Heart right ventricle (tissue), 16 donors: ENCODE measurements at regions not wholly inside any gene's neighbourhood (a gene's known extent, or its start where the extent isn't known, plus 50 kb on each side); places are given as distances from the start of the nearest gene placed in this dataset.

Experiments used
- ATAC-seq, 8 donors: fragments of 200-7000 bp; cut with Tn5 transposase; one replicate each; pipeline ENCODE4 v1.9.1; 2020; ENCODE audit warnings: mild to moderate bottlenecking in 8 of 8, moderate library complexity in 8 of 8, moderate number of reproducible peaks in 1 of 8
- DNase-seq, 2 donors: peaks; one replicate each; pipeline ENCODE4 v3.0.0-alpha.2; 2020
- H3K27ac ChIP-seq, 10 donors: fragments of 200-600 bp; sonication (generic) in 2 of 10; one replicate each; pipeline versions ENCODE4 v1.5.0 to v1.8.0; 2020 to 2022; ENCODE audit warnings: mild to moderate bottlenecking in 3 of 10
- H3K27me3 ChIP-seq, 7 donors: fragments of 200-600 bp; one replicate each; pipeline ENCODE4 v1.8.0; 2021 to 2022; ENCODE audit warnings: mild to moderate bottlenecking in 2 of 7
- H3K36me3 ChIP-seq, 9 donors: fragments of 200-600 bp; sonication (generic) in 1 of 9; one replicate each; pipeline versions ENCODE4 v1.5.0 to v1.8.0; 2020 to 2022; ENCODE audit warnings: mild to moderate bottlenecking in 2 of 9
- H3K4me1 ChIP-seq, 9 donors: fragments of 200-600 bp; sonication (generic) in 1 of 9; one replicate each; pipeline versions ENCODE4 v1.5.0 to v1.8.0; 2020 to 2022; ENCODE audit warnings: mild to moderate bottlenecking in 4 of 9
- H3K4me3 ChIP-seq, 10 donors: fragments of 200-600 bp; sonication (generic) in 2 of 10; one replicate each; pipeline versions ENCODE4 v1.5.0 to v1.8.0; 2020 to 2022; ENCODE audit warnings: mild to moderate bottlenecking in 7 of 10, moderate library complexity in 2 of 10
- H3K9me3 ChIP-seq, 11 donors: fragments of 200-600 bp in 10 of 11; sonication (generic) in 2 of 11; one replicate each; pipeline versions ENCODE4 v1.5.0 to v1.8.0; 2013 to 2022; ENCODE audit warnings: mild to moderate bottlenecking in 2 of 11, control low read depth in 1 of 11, moderate library complexity in 1 of 11
- CTCF ChIP-seq, 9 donors: fragments of 200-600 bp; sonication (generic) in 2 of 9; IDR thresholded peaks; one replicate each; pipeline versions ENCODE4 v1.5.0 to v1.8.0; 2021 to 2022; ENCODE audit warnings: antibody characterized with exemption in 9 of 9, mild to moderate bottlenecking in 5 of 9, moderate library complexity in 1 of 9
- WGBS, 2 donors: extraction: QIAGEN DNeasy Blood & Tissue Kit; methylation state at CpG; one replicate each; pipeline ENCODE4 v1.1.7; 2013; ENCODE audit warnings: inconsistent platforms in 1 of 2; 5-methylcytosine and 5-hydroxymethylcytosine counted together
- intact Hi-C, 10 donors: fragments of 100-400 bp; cut with DNase I; formaldehyde crosslinking; loops; one replicate each; pipeline versions ENCODE4 v1.11.1 to v1.14.2; 2022
- donor health status: Arrhythmogenic right ventricular cardiomyopathy.
- donor health status: ischemic (EF 13 %, LVEDD 7.1; RV severe dilation, severe dysfunction).
- donor health status: healthy with polysubstance abuse.
- donor health status: DM: no; HTN: yes; CAD: no.
- donor health status: DM: no; HTN: no; CAD: no.
- donor health status: ischemic (EF 25% LVEDD 6.9; RV normal size, moderate dysfunction).
- donor health status: ischemic (EF 25% LVEDD 5.7; RV mildly dilated, moderate dysfunction).
- donor health status: healthy.
- donor health status: DM: yes; HTN: yes; CAD: no.
- donor health status: Ischemic cardiomyopathy.
- donor health status: ischemic (EF 35%, LVEDD 5.7; RV mildly dilated, moderate dysfunction).
- donor health status: nonischemic (EF 11% LVEDD 7.7; RV severe dilation, severe dysfunction).
- donor health status: DM: yes; HTN: yes; CAD: no.
- donor health status: PGD.
- donor health status: ischemic (EF 29% LVEDD 5.4; RV normal size, mild dysfunction).
- donor health status: nonischemic (EF 23%, LVEDD 6.1; RV moderate dilation, normal function).

GRCh38 chr13:72403396-72404010, 323.9 kb downstream of the MZT1 start:
- Histone ChIP-seq H3K4me3 (no peak overlapping the region), H3K27ac (no peak overlapping the region), H3K36me3 (no peaks in the 10 kb centered on the region), H3K27me3 (no peaks in the 10 kb centered on the region), H3K9me3 (no peaks in the 10 kb centered on the region), H3K4me1 (no peaks in the 10 kb centered on the region)
- WGBS, 2 donors: 87 to 91% methylated on average over 3 of the region's 3 CpGs
- ATAC-seq (no peak), DNase-seq (no peak)
- intact Hi-C loops: no loop called here
- TF ChIP-seq CTCF (IDR thresholded peaks at IDR 0.05): no peak

GRCh38 chr13:72400856-72401255, 326.6 kb downstream of the MZT1 start:
- no peaks in the 10 kb centered on the region for H3K36me3 ChIP-seq
- no peaks in the 10 kb centered on the region for H3K4me1 ChIP-seq
- DNase-seq: no peak
- H3K9me3 ChIP-seq: no peaks in the 10 kb centered on the region
- WGBS, 2 donors: 92% methylated on average over 3 of the region's 3 CpGs
- H3K27ac ChIP-seq: no peak overlapping the region
- no peaks in the 10 kb centered on the region for H3K27me3 ChIP-seq
- intact Hi-C loops: no loop called here
- no peak overlapping the region for H3K4me3 ChIP-seq
- no peak for TF ChIP-seq CTCF (IDR thresholded peaks at IDR 0.05)
- ATAC-seq: no peak

- no peak for TF ChIP-seq CTCF (IDR thresholded peaks at IDR 0.05)
- no peak overlapping the region for H3K4me3 ChIP-seq
These were observed 328.1 kb downstream of the MZT1 start for GRCh38 chr13:72399351-72399750.

GRCh38 chr13:72397265-72397664, 330.2 kb downstream of the MZT1 start:
- H3K9me3 ChIP-seq: no peaks in the 10 kb centered on the region
- H3K4me3 ChIP-seq: no peak overlapping the region
- no peak for TF ChIP-seq CTCF (IDR thresholded peaks at IDR 0.05)
- H3K36me3 ChIP-seq: no peaks in the 10 kb centered on the region
- intact Hi-C loops: no loop called here
- 49 to 71% methylated on average over 1 of the region's 1 CpG for WGBS, 2 donors
- ATAC-seq: no peak
- no peak overlapping the region for H3K27ac ChIP-seq
- no peak for DNase-seq
- no peaks in the 10 kb centered on the region for H3K27me3 ChIP-seq
- H3K4me1 ChIP-seq: no peaks in the 10 kb centered on the region

More at GRCh38 chr13:72399351-72399750, 328.1 kb downstream of the MZT1 start:
- 95 to 98% methylated on average over 4 of the region's 4 CpGs for WGBS, 2 donors
- Histone ChIP-seq H3K27ac (no peak overlapping the region), H3K27me3 (no peaks in the 10 kb centered on the region), H3K9me3 (no peaks in the 10 kb centered on the region), H3K36me3 (no peaks in the 10 kb centered on the region), H3K4me1 (no peaks in the 10 kb centered on the region)
- ATAC-seq: no peak
- DNase-seq: no peak
- intact Hi-C loops: no loop called here
